ENCODE measurements at regions not wholly inside any gene's neighbourhood (a gene's known extent, or its start where the extent isn't known, plus 50 kb on each side); places are given as distances from the start of the nearest gene placed in this dataset.
A peak's percentile ranks its signal among the peaks of the same experiment; 100 is the strongest.

DNA sequence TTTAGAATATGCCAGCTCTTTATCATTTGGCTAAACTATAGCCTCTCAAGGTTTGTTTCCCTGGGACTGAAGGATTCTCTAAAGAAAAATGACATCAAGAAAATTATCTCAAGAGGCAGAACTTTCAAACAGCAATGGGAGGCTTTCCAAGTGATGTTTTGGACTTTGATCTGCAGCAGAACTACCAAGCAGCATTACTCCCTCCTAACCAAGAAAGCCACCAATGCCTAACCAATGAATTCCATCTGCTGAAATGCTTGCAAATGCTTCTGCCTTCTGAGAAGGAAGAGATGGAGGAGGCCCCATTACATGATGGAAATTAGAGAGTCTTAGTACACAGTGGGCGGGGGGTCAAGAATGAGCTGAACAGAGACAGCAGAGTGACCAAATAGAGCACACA, 95.1 kb upstream of the SLC35G4 start:
- Histone ChIP-seq H3K9me2 (ENCODE audit: insufficient read depth) (no peaks in the 10 kb centered on the region), H3K4me2 (ENCODE audit: unreplicated experiment) (no peak overlapping the region), H3K4me1 (ENCODE audit: insufficient read depth) (no peaks in the 10 kb centered on the region), H3K9me3 (ENCODE audit: low read depth) (no peaks in the 10 kb centered on the region), H3F3A (ENCODE audit: insufficient read depth) (no peaks in the 10 kb centered on the region), H4K20me1 (ENCODE audit: insufficient read depth) (no peaks in the 10 kb centered on the region), H3K27me3 (replicated peaks; ENCODE audit: insufficient read depth) (no peaks in the 10 kb centered on the region), H3K27ac (no peak overlapping the region), H2AFZ (no peak overlapping the region), H3K4me3 (no peak overlapping the region), H3K36me3 (ENCODE audit: low read depth) (no peaks in the 10 kb centered on the region), H3K79me2 (ENCODE audit: insufficient read depth) (no peaks in the 10 kb centered on the region), H3K9ac (no peak overlapping the region)
- WGBS, 2 experiments (ENCODE audit: low coverage in 1 of 2, low lambda C conversion rate in 2 of 2, missing lambda C conversion rate in 2 of 2): 83 to 86% methylated on average over 1 of the region's 1 CpG
- no peak for DNase-seq
- TF ChIP-seq EZH2 (IDR thresholded peaks at IDR 0.05; ENCODE audit: insufficient read depth, poor library complexity, severe bottlenecking): no peak
- TF ChIP-seq EZH2phosphoT487 (IDR thresholded peaks at IDR 0.05; ENCODE audit: insufficient read depth, low read depth): no peak
- in situ Hi-C loops (cut with MboI): no loop called here

DNA sequence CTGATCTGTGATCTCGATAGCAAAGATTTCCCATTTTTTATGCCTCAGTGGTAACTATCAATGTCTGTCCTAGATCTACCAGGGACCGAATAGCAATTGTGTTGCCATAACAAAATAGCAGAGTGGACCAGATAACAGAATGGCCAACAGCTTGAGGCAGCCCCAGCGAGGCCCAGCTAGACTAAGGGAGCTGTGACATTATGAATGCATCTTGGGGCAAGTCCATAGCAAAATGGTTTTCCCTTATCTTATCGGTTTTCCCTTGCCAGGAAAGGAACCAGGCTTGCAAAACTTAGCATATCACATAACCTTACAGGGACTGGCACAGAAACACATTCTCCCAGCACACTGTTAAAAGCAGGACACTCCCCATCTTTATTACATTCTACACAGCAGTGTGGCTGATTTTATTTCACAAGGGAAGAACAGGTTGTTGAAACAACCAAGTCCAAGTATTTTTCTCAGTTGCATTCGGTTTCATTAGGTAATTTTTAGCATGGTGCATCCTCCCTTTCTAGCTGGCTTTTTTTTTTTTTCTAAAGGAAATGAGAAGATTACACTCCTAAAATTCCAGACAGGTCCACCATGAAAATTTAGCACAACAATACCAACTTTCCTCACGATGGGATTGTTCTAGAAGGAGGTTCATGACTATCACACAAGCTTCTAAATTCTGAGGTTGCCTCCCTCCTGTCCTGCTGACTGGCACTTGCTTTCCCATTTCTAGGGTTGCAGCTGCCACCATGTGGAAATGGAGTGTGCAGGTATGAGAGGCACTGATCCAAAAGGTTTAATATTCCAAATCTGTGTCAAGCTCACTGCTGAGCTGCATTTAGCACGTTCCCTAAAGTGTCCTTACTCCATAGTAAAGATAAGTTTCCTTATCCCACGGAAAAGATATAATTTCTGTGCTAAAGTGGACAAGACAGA, 97.0 kb upstream of the SLC35G4 start:
- peak; percentile 41 for DNase-seq

DNA sequence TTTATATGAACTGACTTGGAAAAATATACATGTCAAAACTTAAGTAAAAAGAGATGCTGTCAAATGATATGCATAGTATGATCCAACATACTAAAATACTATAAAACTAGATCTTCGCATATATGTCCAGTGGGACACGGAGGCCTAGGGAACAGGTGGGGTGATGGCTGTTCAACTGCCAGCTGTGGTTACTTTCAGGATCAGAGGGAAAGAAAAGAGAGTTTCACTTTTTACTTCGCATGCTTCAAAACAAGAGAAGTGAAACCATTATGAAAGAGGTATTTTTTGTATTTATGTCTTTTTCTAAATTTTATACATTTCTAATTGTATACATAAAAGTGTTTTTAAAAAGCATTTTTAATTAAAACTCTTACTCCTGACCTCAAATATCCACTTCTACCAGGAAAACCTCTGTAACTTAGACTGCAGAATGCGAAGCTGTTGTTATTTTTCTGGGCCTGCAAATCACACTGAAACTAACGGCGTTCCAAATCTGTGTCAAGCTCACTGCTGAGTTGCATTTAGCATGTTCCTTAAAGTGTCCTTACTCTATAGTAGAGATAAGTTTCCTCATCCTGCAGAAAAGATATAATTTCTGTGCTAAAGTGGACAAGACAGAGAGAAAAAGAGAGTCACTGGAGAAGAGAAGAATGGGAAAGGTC, 97.8 kb upstream of the SLC35G4 start:
- no peak for DNase-seq
- in situ Hi-C loops (cut with MboI): no loop called here
- Histone ChIP-seq H3K36me3 (ENCODE audit: low read depth) (no peaks in the 10 kb centered on the region), H3K4me1 (ENCODE audit: insufficient read depth) (no peaks in the 10 kb centered on the region), H3K27me3 (replicated peaks; ENCODE audit: insufficient read depth) (no peaks in the 10 kb centered on the region), H3K4me3 (no peak overlapping the region), H2AFZ (no peak overlapping the region), H3F3A (ENCODE audit: insufficient read depth) (no peaks in the 10 kb centered on the region), H3K9ac (no peak overlapping the region), H3K27ac (no peak overlapping the region), H4K20me1 (ENCODE audit: insufficient read depth) (no peaks in the 10 kb centered on the region), H3K79me2 (ENCODE audit: insufficient read depth) (no peaks in the 10 kb centered on the region), H3K4me2 (ENCODE audit: unreplicated experiment) (no peak overlapping the region), H3K9me3 (ENCODE audit: low read depth) (no peaks in the 10 kb centered on the region), H3K9me2 (ENCODE audit: insufficient read depth) (no peaks in the 10 kb centered on the region)
- TF ChIP-seq EZH2phosphoT487 (IDR thresholded peaks at IDR 0.05; ENCODE audit: insufficient read depth, low read depth): no peak
- no peak for TF ChIP-seq EZH2 (IDR thresholded peaks at IDR 0.05; ENCODE audit: insufficient read depth, poor library complexity, severe bottlenecking)
- 87 to 91% methylated on average over 6 of the region's 6 CpGs for WGBS, 2 experiments (ENCODE audit: low coverage in 1 of 2, low lambda C conversion rate in 2 of 2, missing lambda C conversion rate in 2 of 2)

More for the DNA sequence above, 97.0 kb upstream of the SLC35G4 start:
- Histone ChIP-seq H3K27ac (no peak overlapping the region), H3K4me2 (ENCODE audit: unreplicated experiment) (no peak overlapping the region), H3K27me3 (replicated peaks; ENCODE audit: insufficient read depth) (no peaks in the 10 kb centered on the region), H3K9me3 (ENCODE audit: low read depth) (no peaks in the 10 kb centered on the region), H3K9me2 (ENCODE audit: insufficient read depth) (no peaks in the 10 kb centered on the region), H3K79me2 (ENCODE audit: insufficient read depth) (no peaks in the 10 kb centered on the region), H2AFZ (no peak overlapping the region), H3K4me3 (no peak overlapping the region), H3K36me3 (ENCODE audit: low read depth) (no peaks in the 10 kb centered on the region), H3K9ac (no peak overlapping the region), H3K4me1 (ENCODE audit: insufficient read depth) (no peaks in the 10 kb centered on the region), H3F3A (ENCODE audit: insufficient read depth) (no peaks in the 10 kb centered on the region), H4K20me1 (ENCODE audit: insufficient read depth) (no peaks in the 10 kb centered on the region)
- 67 to 73% methylated on average over 8 of the region's 8 CpGs for WGBS, 2 experiments (ENCODE audit: low coverage in 1 of 2, low lambda C conversion rate in 2 of 2, missing lambda C conversion rate in 2 of 2)
- in situ Hi-C loops (cut with MboI): no loop called here
- no peak for TF ChIP-seq EZH2phosphoT487 (IDR thresholded peaks at IDR 0.05; ENCODE audit: insufficient read depth, low read depth)

DNA sequence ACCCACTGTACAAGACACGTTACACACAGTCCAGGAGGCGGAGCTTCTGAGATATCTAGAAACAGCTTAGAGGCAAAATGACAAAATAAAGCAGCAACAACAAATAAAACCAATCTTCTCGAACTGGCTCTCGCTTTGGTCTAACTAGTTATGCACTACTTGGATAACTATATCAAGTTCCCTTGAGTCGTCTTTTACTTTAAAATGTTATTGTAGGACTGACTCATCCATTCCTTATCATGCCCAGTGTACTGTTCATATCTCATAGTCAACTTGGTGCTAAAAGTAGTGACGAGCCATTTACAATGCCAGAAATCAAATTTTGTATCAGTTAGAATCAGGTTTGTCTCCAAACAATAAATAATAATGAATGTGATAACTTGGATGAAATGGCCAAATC, 102.5 kb upstream of the SLC35G4 start:
- 80 to 81% methylated on average over 6 of the region's 6 CpGs for WGBS, 2 experiments (ENCODE audit: low coverage in 1 of 2, low lambda C conversion rate in 2 of 2, missing lambda C conversion rate in 2 of 2)
- Histone ChIP-seq H3K9me3 (ENCODE audit: low read depth) (no peaks in the 10 kb centered on the region), H3K36me3 (ENCODE audit: low read depth) (no peaks in the 10 kb centered on the region), H3K79me2 (ENCODE audit: insufficient read depth) (no peaks in the 10 kb centered on the region), H3K4me3 (no peak overlapping the region), H2AFZ (no peak overlapping the region), H4K20me1 (ENCODE audit: insufficient read depth) (no peaks in the 10 kb centered on the region), H3K9me2 (ENCODE audit: insufficient read depth) (no peaks in the 10 kb centered on the region), H3F3A (ENCODE audit: insufficient read depth) (no peaks in the 10 kb centered on the region), H3K27ac (no peak overlapping the region), H3K27me3 (replicated peaks; ENCODE audit: insufficient read depth) (0 out of 2 replicates have a peak, but pooled peaks cover 5% of the 10 kb centered on the region), H3K4me2 (ENCODE audit: unreplicated experiment) (no peak overlapping the region), H3K4me1 (ENCODE audit: insufficient read depth) (no peaks in the 10 kb centered on the region), H3K9ac (no peak overlapping the region)
- in situ Hi-C loops (cut with MboI): no loop called here
- TF ChIP-seq EZH2 (IDR thresholded peaks at IDR 0.05; ENCODE audit: insufficient read depth, poor library complexity, severe bottlenecking) (no peak), EZH2phosphoT487 (IDR thresholded peaks at IDR 0.05; ENCODE audit: insufficient read depth, low read depth) (no peak)
- no peak for DNase-seq

Measured in GM23248 (cell line).